CD4-positive, alpha-beta T cell treated with Interferon alpha-2 for 1 hour (primary cell): ENCODE measurements at regions not wholly inside any gene's neighbourhood (a gene's known extent, or its start where the extent isn't known, plus 50 kb on each side); places are given as distances from the start of the nearest gene placed in this dataset.
"Not testable (repeated sequence)": the region's sequence is repeated elsewhere in the genome, so short reads cannot be mapped to it uniquely, and the experiment has no call there.

Experiments
- DNase-seq, 2 donors: peaks; one replicate each; pipeline ENCODE4 v3.0.0-alpha.2; 2020 to 2022

GRCh38 chr10:5268743-5269142, 72.1 kb downstream of the AKR1C4 start:
- no peak for DNase-seq

DNA sequence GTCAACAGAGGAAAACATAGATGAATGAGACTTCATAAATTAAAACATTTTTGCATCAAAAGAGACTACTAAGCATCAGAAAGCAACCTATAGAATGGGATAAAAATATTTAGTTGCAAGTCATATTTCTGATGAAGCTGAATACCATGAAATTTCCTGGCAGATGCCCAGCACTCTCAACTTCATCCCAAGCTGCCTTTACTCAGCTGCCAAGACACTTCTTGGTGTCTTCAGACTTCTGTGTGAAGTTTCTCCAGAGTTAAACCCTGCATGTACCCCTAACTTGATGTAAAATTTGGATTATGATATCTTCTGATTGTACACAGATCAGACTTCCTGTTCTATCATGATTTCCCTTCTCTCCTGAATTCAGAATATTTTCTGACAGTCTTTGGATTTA, 73.2 kb downstream of the AKR1C4 start:
- no peak for DNase-seq

GRCh38 chr10:5271526-5271925, 74.9 kb downstream of the AKR1C4 start:
- DNase-seq = no peak

DNA sequence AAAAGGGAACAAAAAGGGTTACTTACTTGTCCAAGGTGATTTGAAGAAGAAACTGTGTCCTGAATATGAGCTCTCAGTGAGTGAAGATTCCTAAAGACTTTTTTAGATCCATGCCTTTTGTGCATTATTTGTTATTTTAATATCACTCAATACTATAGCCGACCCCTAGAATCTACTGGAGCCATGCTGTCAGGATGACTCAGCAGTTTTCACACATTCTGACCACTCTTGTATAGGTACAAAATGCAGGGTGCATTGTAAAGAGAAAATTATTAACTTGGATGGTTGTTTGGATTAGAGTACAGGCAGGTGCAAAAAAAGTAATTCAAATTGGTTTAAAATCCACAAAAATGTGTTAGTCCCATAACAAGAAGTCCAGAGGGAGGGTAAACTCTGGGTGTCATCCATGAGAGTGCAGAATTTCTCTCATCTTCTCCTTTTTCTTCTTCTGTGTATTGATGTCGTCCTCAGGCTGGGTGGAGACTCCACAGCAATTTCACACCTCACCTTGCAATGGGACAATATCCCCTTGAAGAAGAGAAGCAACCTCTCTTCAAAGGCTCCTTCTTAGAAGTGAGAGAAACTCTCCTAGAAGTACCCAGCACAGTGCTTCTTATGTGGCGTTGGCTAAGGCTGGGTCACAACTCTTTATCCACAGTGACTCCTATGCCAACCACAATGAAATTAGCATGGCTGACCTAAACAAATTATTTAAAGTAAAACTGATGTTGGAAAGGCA, 75.6 kb downstream of the AKR1C4 start:
- no peak for DNase-seq

GRCh38 chr10:5274795-5275194, 78.2 kb downstream of the AKR1C4 start:
- no peak for DNase-seq

- DNase-seq = no peak
Observed at GRCh38 chr10:5281356-5281755, 83.4 kb upstream of the UCN3 start.

DNA sequence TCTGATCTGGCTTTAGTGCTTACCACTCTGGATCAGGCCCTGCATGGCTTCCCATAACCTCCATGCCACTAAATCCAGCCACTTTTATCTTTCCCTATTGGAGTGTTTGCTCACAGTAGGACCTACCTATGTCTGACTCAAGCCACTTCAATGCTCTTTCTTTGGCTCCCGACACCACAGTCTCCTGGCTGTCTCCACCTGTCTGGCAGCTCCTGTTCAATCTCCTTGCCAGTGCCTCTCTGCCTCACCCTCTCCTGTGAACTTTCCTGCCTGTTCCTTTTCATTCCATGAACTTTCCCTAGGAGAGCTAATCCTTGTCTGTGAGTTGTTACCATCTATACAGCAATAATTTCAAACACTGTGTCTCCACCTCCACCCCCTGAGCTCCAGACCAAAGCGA, 82.6 kb upstream of the UCN3 start:
- no peak for DNase-seq

- DNase-seq = peak; percentile 59 to 67
Observed at GRCh38 chr10:5283305-5284158, 81.2 kb upstream of the UCN3 start.

DNA sequence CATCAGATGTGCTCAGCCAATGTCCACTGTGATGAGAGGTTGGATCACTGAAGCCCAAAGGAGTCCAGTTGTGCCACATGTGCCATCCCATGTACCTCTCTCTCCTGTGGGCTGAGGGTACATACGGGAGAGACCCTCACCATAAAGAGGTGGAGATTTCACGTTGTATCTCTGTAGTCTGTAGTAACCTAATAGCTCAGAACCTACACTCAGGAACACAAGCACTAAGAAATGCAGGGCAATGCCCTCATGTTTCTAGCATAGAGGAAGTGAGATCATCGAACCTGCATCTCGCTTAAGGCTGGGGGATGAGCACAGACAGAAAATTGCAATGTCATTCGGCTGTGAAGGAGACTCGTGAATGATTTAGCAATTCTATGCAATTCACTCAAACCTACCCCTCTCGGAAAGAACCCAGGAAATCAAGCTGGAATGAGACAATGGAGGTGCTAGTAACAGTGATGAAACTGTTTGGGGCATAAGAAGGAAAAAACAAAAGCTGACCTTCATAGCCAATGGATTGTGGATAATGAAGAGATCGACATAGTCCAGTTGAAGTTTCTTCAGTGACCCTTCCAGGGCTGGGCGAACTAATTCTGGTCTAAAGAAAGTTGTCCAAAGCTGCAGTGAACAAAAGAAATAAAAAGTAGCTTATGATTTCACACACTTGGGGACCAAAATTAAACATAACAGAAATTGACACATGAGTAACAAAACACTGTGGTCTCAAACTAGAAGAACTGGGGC, 80.3 kb upstream of the UCN3 start:
- DNase-seq = peak; percentile 36 to 50

GRCh38 chr10:5285186-5285585, 79.6 kb upstream of the UCN3 start:
- DNase-seq = no peak

DNA sequence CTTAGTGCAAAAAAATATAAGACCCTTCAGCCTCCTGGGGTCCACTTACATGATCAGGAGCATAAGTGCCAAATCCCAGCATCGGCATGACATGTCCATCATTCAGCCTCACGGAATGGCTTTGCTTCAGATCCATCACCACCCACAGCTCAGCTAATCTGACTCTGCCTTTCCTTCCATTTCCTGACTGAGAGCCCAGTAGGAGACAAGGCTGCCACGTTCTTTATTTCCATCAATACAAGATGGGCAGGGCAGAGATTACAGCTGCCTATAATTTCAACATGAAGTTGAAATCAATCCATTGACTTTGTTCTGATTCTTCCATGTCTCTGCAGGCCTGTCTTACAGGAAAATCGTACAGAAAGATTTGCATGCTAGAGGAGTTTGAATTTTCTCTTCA, 76.4 kb upstream of the UCN3 start:
- no peak for DNase-seq

- not testable (repeated sequence) for DNase-seq
Observed at GRCh38 chr10:5289228-5289627, 75.5 kb upstream of the UCN3 start.

GRCh38 chr10:5291501-5292195, 73.1 kb upstream of the UCN3 start:
- peak; percentile 75 to 76 for DNase-seq

- peak; percentile 36 to 58 for DNase-seq
Observed at GRCh38 chr10:5292196-5292735, 72.5 kb upstream of the UCN3 start.

- not testable (repeated sequence) for DNase-seq
Observed at GRCh38 chr10:5292970-5293369, 71.8 kb upstream of the UCN3 start.

- peak; percentile 73 to 74 for DNase-seq
Observed at GRCh38 chr10:5293691-5294550, 70.8 kb upstream of the UCN3 start.

- DNase-seq = peak; percentile 62 to 65
Observed at GRCh38 chr10:5297466-5297865, 67.3 kb upstream of the UCN3 start.

- no peak for DNase-seq
Observed at GRCh38 chr10:5297996-5298395, 66.8 kb upstream of the UCN3 start.

- DNase-seq = no peak
Observed at GRCh38 chr10:5299950-5300349, 64.8 kb upstream of the UCN3 start.

DNA sequence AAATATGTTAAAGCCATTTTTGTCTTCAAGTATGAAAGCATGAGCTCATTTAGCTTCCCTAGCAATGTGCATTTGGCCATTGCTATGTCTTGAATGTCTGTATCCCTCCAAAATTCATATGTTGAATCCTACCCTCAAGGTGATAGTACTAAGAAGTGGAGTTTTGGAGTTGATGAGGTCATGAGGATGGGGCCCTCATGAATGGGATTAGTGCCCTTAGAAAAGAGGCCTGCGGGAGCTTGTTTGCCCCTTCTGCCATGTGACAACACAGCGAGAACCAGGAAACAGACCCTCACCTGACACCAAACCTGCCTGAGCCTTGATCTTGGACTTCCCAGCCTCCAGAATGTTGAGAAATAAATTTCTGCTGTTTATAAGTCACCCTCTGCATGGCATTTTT, 61.3 kb upstream of the UCN3 start:
- DNase-seq = no peak

GRCh38 chr10:5305374-5305773, 59.4 kb upstream of the UCN3 start:
- DNase-seq = no peak

DNA sequence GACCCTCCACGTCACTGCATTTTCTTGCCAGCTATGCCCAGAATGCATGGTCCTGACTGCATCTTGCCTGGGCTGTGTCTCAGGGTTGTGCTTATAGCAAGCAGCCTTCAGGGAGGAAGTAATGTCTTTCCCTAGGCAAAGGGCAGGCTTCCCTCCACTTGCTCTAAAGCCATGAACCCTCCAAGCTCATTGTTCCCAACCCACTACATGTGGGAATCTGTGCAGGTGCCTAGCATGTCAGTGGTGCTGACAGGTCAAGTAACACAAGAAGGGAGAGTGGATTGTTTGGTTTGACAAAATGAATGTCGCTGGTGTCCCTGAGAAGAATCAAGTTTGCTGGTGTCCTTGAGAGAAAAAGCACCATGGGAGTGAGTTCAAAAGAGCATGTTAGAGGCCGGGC, 53.9 kb upstream of the UCN3 start:
- DNase-seq = no peak
